GM19468 (cell line): ENCODE measurements at regions not wholly inside any gene's neighbourhood (a gene's known extent, or its start where the extent isn't known, plus 50 kb on each side); places are given as distances from the start of the nearest gene placed in this dataset.

ENCODE experiments used
- ATAC-seq: cut with Tn5 transposase; IDR thresholded peaks from one replicate; pipeline ENCODE4 v1.9.1; 2021; ENCODE audit warnings: mild to moderate bottlenecking, moderate library complexity, moderate number of reproducible peaks; ENCODE audit not compliant: unreplicated experiment; ENCODE audit errors: extremely low read depth

GRCh38 chr5:5792106-5792505 lies 369.6 kb downstream of the ICE1 start:
- no peak for ATAC-seq

GRCh38 chr5:5788793-5789192 lies 366.3 kb downstream of the ICE1 start:
- no peak for ATAC-seq

DNA sequence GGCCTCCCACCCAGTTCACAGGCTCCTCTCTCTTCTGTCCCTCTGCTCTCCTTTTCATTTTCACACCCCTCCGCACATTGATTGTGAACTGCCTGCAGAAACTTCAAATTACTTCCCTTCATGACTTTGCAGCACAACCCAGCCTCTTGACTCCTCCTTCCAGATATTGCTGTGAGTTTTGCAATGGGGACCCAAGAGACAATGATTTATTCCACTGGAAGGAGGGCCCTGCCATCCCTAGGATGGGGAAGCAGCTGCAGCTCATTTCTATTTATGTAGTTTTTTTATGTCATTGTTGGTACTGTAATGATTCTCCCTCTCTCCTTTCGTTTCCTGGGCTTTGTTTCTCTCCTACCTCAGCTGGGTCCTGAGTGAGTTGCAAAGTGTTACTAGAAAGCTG lies 364.9 kb downstream of the ICE1 start:
- no peak for ATAC-seq

- ATAC-seq = no peak
Measured at GRCh38 chr5:5784101-5784500, 361.6 kb downstream of the ICE1 start.

- ATAC-seq = no peak
Measured at GRCh38 chr5:5783021-5783420, 360.5 kb downstream of the ICE1 start.

DNA sequence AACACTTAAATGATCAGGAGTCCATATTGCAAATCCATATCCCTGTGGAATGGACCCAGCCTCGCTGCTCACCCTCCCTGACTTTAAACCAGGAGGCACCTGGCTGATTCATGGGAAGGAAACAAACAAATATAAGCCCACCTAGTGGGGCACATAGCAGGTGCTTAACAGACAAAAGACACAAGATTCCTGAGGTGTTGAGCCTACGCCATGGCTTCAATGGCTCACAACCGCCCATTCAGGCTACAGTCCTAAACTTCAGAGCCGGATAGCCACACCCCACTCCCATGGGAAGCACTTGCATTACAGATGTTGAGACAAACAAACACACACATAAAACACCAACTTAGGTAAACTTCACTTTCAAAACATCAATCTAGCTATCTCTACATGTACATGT lies 359.9 kb downstream of the ICE1 start:
- ATAC-seq = no peak

- no peak for ATAC-seq
Measured at GRCh38 chr5:5781335-5781734, 358.9 kb downstream of the ICE1 start.

DNA sequence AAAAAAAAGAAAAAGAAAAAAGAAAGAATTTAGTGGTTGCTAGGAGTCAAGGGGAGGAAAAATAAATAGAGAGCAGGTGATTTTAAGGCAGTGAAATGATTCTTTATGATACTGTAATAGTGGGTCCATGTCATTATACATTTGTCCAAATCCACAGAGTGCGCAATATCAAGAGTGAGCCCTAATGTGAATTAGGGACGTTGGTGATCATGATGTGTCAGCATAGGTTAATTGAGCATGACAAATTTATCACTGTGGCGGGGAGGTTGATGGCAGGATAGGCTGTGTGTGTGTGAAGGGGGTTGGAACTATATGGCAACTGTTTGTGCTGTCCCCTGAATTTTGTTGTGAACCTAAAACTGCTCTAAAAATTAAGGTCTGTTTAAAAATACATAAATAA lies 357.8 kb downstream of the ICE1 start:
- ATAC-seq = no peak

GRCh38 chr5:5777013-5777412 lies 354.5 kb downstream of the ICE1 start:
- ATAC-seq = no peak

GRCh38 chr5:5772202-5772601 lies 349.7 kb downstream of the ICE1 start:
- no peak for ATAC-seq

- no peak for ATAC-seq
Measured at GRCh38 chr5:5770825-5771224, 348.3 kb downstream of the ICE1 start.

DNA sequence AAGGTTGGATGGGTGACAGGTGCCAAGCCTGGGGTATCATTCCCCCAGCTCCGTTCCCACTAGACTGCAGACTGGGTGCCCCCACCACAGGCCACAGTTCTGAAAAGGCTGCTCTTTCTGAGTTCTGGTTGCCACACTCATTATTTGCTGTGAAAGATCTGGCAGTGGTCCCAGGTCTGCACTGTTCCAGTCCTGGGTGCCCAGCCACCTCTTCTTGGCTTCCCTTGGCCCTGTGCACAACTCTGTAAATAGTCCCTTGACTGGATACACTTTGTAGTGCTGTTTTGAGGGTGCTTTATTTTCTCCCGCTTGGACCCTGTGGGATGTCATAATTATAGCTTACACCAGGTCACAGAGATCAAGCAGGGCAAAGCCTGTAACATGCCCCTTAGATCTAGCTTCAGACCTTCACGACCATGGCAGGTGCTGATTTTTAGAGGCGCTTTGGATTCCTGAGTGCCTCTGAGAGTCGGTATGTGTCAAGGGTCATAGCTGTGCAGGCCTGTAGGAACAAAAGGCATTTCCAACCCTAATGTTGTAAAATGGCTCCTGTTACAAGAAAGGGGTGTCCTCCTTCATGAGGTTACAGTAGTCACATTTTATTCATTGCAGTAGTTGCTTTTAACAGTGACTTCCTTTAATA lies 344.9 kb downstream of the ICE1 start:
- ATAC-seq = no peak

- ATAC-seq = no peak
Measured at GRCh38 chr5:5765066-5765850, 342.8 kb downstream of the ICE1 start.

GRCh38 chr5:5764246-5764645 lies 341.8 kb downstream of the ICE1 start:
- no peak for ATAC-seq

- ATAC-seq = no peak
Measured at GRCh38 chr5:5756762-5757161, 334.3 kb downstream of the ICE1 start.

- peak; percentile 47 for ATAC-seq
Measured at GRCh38 chr5:5755888-5756287, 333.4 kb downstream of the ICE1 start.

GRCh38 chr5:5752844-5753243 lies 330.4 kb downstream of the ICE1 start:
- ATAC-seq = peak; percentile 71

DNA sequence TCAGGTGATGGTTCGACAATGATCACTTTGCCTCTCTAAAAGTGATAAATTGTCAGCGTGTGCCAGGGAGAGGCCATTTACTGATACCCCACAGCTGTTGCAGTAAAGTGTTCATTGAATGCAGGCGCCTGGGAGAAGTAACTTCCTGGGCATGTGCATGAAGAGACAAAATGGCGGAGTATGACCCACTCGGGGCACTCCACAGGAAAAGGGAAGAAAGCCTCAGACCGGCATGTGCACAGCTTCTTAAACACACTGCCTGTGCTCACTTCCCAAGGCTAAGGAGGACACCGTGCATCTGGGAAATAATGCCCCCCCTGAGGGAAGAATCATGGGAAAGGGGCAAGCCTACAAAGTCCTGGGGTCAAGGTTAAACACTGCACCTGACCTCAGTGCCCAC lies 329.5 kb downstream of the ICE1 start:
- ATAC-seq = no peak

- no peak for ATAC-seq
Measured at GRCh38 chr5:5751498-5751897, 329.0 kb downstream of the ICE1 start.

- no peak for ATAC-seq
Measured at GRCh38 chr5:5741418-5741817, 318.9 kb downstream of the ICE1 start.

- no peak for ATAC-seq
Measured at GRCh38 chr5:5739490-5739945, 317.0 kb downstream of the ICE1 start.
